Caco-2 (cell line): ENCODE measurements at regions not wholly inside any gene's neighbourhood (a gene's known extent, or its start where the extent isn't known, plus 50 kb on each side); places are given as distances from the start of the nearest gene placed in this dataset.

ENCODE experiments used
- BruUV-seq: library from RNA; stranded (reverse); fragments of 400-500 nt; replicated peaks from 2 replicates; lab custom pipeline; 2021; lab: Mats Ljungman, UMichigan
- CTCF ChIA-PET: fragments of 300-600 bp; sonication (Branson Sonifier 250); formaldehyde crosslinking; loops from one replicate; lab custom pipeline; 2022; ENCODE audit warnings: antibody characterized with exemption; lab: Charles Lee
- POLR2A ChIA-PET: fragments of 300-600 bp; sonication (Branson Sonifier 250); formaldehyde crosslinking; loops from one replicate; lab custom pipeline; 2022; ENCODE audit warnings: antibody characterized with exemption; lab: Charles Lee
- DNase-seq, 2 experiments: peaks; one replicate each; pipeline versions ENCODE4 v3.0.0 to v3.0.0-alpha.2; 2020 to 2022
- H3K27me3 ChIP-seq: replicated peaks from 2 replicates; pipeline ENCODE4 v1.6.0; 2011; ENCODE audit warnings: low read length; ENCODE audit not compliant: control insufficient read depth, insufficient read depth
- H3K36me3 ChIP-seq: 2 replicates; pipeline ENCODE4 v1.5.1; 2011; ENCODE audit warnings: low read length; ENCODE audit not compliant: control insufficient read depth, insufficient read depth
- H3K4me1 ChIP-seq: fragments of 250-450 bp; sonication (Bioruptor Pico); 2 replicates; pipeline ENCODE4 v1.5.1; 2020; ENCODE audit warnings: mild to moderate bottlenecking
- H3K4me3 ChIP-seq: 2 replicates; pipeline ENCODE4 v1.5.1; 2011; ENCODE audit warnings: low read depth, mild to moderate bottlenecking, control low read depth, low read length
- H3K9me3 ChIP-seq: fragments of 250-450 bp; sonication (Bioruptor Pico); 2 replicates; pipeline ENCODE4 v1.5.1; 2020; ENCODE audit warnings: mild to moderate bottlenecking, moderate library complexity
- H3K27ac Mint-ChIP-seq: one replicate; pipeline ENCODE4 v1.8.0; 2022; ENCODE audit warnings: mixed read lengths; ENCODE audit not compliant: unreplicated experiment
- H3K27me3 Mint-ChIP-seq: one replicate; pipeline ENCODE4 v1.8.0; 2022; ENCODE audit warnings: mixed read lengths; ENCODE audit not compliant: insufficient read depth, unreplicated experiment
- H3K36me3 Mint-ChIP-seq: one replicate; pipeline ENCODE4 v1.8.0; 2022; ENCODE audit warnings: mild to moderate bottlenecking, mixed read lengths; ENCODE audit not compliant: insufficient read depth, unreplicated experiment
- H3K4me1 Mint-ChIP-seq: one replicate; pipeline ENCODE4 v1.8.0; 2022; ENCODE audit warnings: low read depth, mixed read lengths; ENCODE audit not compliant: unreplicated experiment
- H3K4me3 Mint-ChIP-seq: one replicate; pipeline ENCODE4 v1.8.0; 2022; ENCODE audit warnings: mild to moderate bottlenecking, moderate library complexity, mixed read lengths; ENCODE audit not compliant: unreplicated experiment
- H3K9me3 Mint-ChIP-seq: one replicate; pipeline ENCODE4 v1.8.0; 2022; ENCODE audit warnings: mixed read lengths; ENCODE audit not compliant: unreplicated experiment
- CTCF ChIP-seq, 2 experiments: fragments of 200-600 bp in 1 of 2; IDR thresholded peaks; 1 replicate in 1 of 2; 2 replicates in 1 of 2; pipeline versions ENCODE4 v1.5.1 to v1.8.0; 2011 to 2022; ENCODE audit warnings: antibody characterized with exemption in 1 of 2, control low read depth in 1 of 2, inconsistent platforms in 1 of 2, low read depth in 1 of 2, low read length in 1 of 2, mild to moderate bottlenecking in 1 of 2, moderate library complexity in 1 of 2; ENCODE audit not compliant: insufficient read depth in 1 of 2, severe bottlenecking in 1 of 2, unreplicated experiment in 1 of 2
- intact Hi-C: fragments of 100-400 bp; cut with micrococcal nuclease; formaldehyde crosslinking; loops from one replicate; pipeline ENCODE4 v1.10.0; 2022; ENCODE audit not compliant: unreplicated experiment

- peaks cover 4% of the 10 kb centered on the region for H3K27me3 Mint-ChIP-seq
- DNase-seq: no peak
- no TSS peak for BruUV-seq
- no peaks in the 10 kb centered on the region for H3K9me3 Mint-ChIP-seq
- intact Hi-C loops: no loop called here
- no peaks in the 10 kb centered on the region for H3K4me1 ChIP-seq
- H3K36me3 ChIP-seq: no peaks in the 10 kb centered on the region
- no peak overlapping the region for H3K4me3 ChIP-seq
- POLR2A ChIA-PET: no interaction called here
- CTCF ChIA-PET: no interaction called here
- H3K36me3 Mint-ChIP-seq: no peaks in the 10 kb centered on the region
- H3K27me3 ChIP-seq: no peaks in the 10 kb centered on the region
- TF ChIP-seq CTCF (IDR thresholded peaks at IDR 0.05; ENCODE audit: insufficient read depth in 1 of 2, low read depth in 1 of 2, low read length in 1 of 2, severe bottlenecking in 1 of 2, unreplicated experiment in 1 of 2): no peak
- H3K4me1 Mint-ChIP-seq: peaks cover 8% of the 10 kb centered on the region
- H3K27ac Mint-ChIP-seq: no peak overlapping the region
- no peaks in the 10 kb centered on the region for H3K9me3 ChIP-seq
- no peak overlapping the region for H3K4me3 Mint-ChIP-seq
Observed at GRCh38 chr12:84723988-84724387, 188.6 kb downstream of the SLC6A15 start.

- H3K4me1 ChIP-seq: no peaks in the 10 kb centered on the region
- no peak for DNase-seq
- POLR2A ChIA-PET: no interaction called here
- no peak overlapping the region for H3K27ac Mint-ChIP-seq
- H3K4me3 ChIP-seq: no peak overlapping the region
- no peak for TF ChIP-seq CTCF (IDR thresholded peaks at IDR 0.05; ENCODE audit: insufficient read depth in 1 of 2, low read depth in 1 of 2, low read length in 1 of 2, severe bottlenecking in 1 of 2, unreplicated experiment in 1 of 2)
- no peaks in the 10 kb centered on the region for H3K4me1 Mint-ChIP-seq
- H3K4me3 Mint-ChIP-seq: no peak overlapping the region
- intact Hi-C loops: no loop called here
- no peaks in the 10 kb centered on the region for H3K9me3 ChIP-seq
- no peaks in the 10 kb centered on the region for H3K9me3 Mint-ChIP-seq
- no TSS peak for BruUV-seq
- H3K36me3 ChIP-seq: no peaks in the 10 kb centered on the region
- H3K36me3 Mint-ChIP-seq: no peaks in the 10 kb centered on the region
- CTCF ChIA-PET: no interaction called here
- H3K27me3 ChIP-seq: no peaks in the 10 kb centered on the region
- H3K27me3 Mint-ChIP-seq: no peaks in the 10 kb centered on the region
Observed at GRCh38 chr12:84719997-84720396, 192.6 kb downstream of the SLC6A15 start.

- no peaks in the 10 kb centered on the region for H3K27me3 Mint-ChIP-seq
- no peaks in the 10 kb centered on the region for H3K36me3 Mint-ChIP-seq
- no peak for TF ChIP-seq CTCF (IDR thresholded peaks at IDR 0.05; ENCODE audit: insufficient read depth in 1 of 2, low read depth in 1 of 2, low read length in 1 of 2, severe bottlenecking in 1 of 2, unreplicated experiment in 1 of 2)
- H3K4me3 ChIP-seq: no peak overlapping the region
- ChIA-PET CTCF (no interaction called here), POLR2A (no interaction called here)
- H3K4me1 ChIP-seq: no peaks in the 10 kb centered on the region
- intact Hi-C loops: no loop called here
- H3K9me3 Mint-ChIP-seq: no peaks in the 10 kb centered on the region
- BruUV-seq: no TSS peak
- H3K27ac Mint-ChIP-seq: no peak overlapping the region
- H3K9me3 ChIP-seq: no peaks in the 10 kb centered on the region
- no peaks in the 10 kb centered on the region for H3K27me3 ChIP-seq
- H3K4me1 Mint-ChIP-seq: no peaks in the 10 kb centered on the region
- no peak for DNase-seq
- H3K4me3 Mint-ChIP-seq: no peak overlapping the region
- no peaks in the 10 kb centered on the region for H3K36me3 ChIP-seq
Observed at GRCh38 chr12:84718906-84719305, 193.7 kb downstream of the SLC6A15 start.
